Activated CD8-positive, alpha-beta T cell treated with anti-CD3 and anti-CD28 coated beads for 36 hours (primary cell): ENCODE measurements at regions not wholly inside any gene's neighbourhood (a gene's known extent, or its start where the extent isn't known, plus 50 kb on each side); places are given as distances from the start of the nearest gene placed in this dataset.
"Not testable (repeated sequence)": the region's sequence is repeated elsewhere in the genome, so short reads cannot be mapped to it uniquely, and the experiment has no call there.

Experiments
- ATAC-seq: fragments of 200-7000 bp; cut with Tn5 transposase; one replicate; pipeline ENCODE4 v1.10.0; 2021; ENCODE audit warnings: mild to moderate bottlenecking, moderate library complexity
- CTCF ChIA-PET: fragments of 350-600 bp; sonication (Branson Sonifier 250); formaldehyde crosslinking; loops from one replicate; lab custom pipeline; 2021; ENCODE audit warnings: antibody characterized with exemption; lab: Charles Lee
- POLR2A ChIA-PET: fragments of 350-600 bp; sonication (Branson Sonifier 250); formaldehyde crosslinking; loops from one replicate; lab custom pipeline; 2021; ENCODE audit warnings: antibody characterized with exemption; lab: Charles Lee
- DNase-seq: peaks from one replicate; pipeline ENCODE4 v3.0.0-alpha.2; 2020
- H3K27ac Mint-ChIP-seq: one replicate; pipeline ENCODE4 v1.8.0; 2021; ENCODE audit warnings: mild to moderate bottlenecking, mixed read lengths
- H3K27me3 Mint-ChIP-seq: one replicate; pipeline ENCODE4 v1.8.0; 2021; ENCODE audit warnings: mixed read lengths
- H3K36me3 Mint-ChIP-seq: one replicate; pipeline ENCODE4 v1.8.0; 2021; ENCODE audit warnings: low read depth, mixed read lengths
- H3K4me1 Mint-ChIP-seq: one replicate; pipeline ENCODE4 v1.8.0; 2021; ENCODE audit warnings: low read depth, mixed read lengths
- H3K4me3 Mint-ChIP-seq: one replicate; pipeline ENCODE4 v1.8.0; 2021; ENCODE audit warnings: mild to moderate bottlenecking, moderate library complexity, mixed read lengths
- H3K9me3 Mint-ChIP-seq: one replicate; pipeline ENCODE4 v1.8.0; 2021; ENCODE audit warnings: mixed read lengths
- CTCF ChIP-seq: fragments of 200-600 bp; IDR thresholded peaks from one replicate; pipeline ENCODE4 v1.8.0; 2022; ENCODE audit warnings: antibody characterized with exemption, mild to moderate bottlenecking
- intact Hi-C: fragments of 100-400 bp; cut with micrococcal nuclease; formaldehyde crosslinking; loops from one replicate; pipeline ENCODE4 v1.10.0; 2022

GRCh38 chr4:79831701-79832514 lies 241.1 kb downstream of the ANTXR2 start:
- H3K9me3 Mint-ChIP-seq: no peaks in the 10 kb centered on the region
- CTCF ChIA-PET: no interaction called here
- no peaks in the 10 kb centered on the region for H3K36me3 Mint-ChIP-seq
- H3K27me3 Mint-ChIP-seq: peaks cover 3% of the 10 kb centered on the region
- POLR2A ChIA-PET: no interaction called here
- no peak for DNase-seq
- H3K4me1 Mint-ChIP-seq: peaks cover 9% of the 10 kb centered on the region
- no peak overlapping the region for H3K4me3 Mint-ChIP-seq
- ATAC-seq: peak; percentile 89
- intact Hi-C loops: no loop called here
- H3K27ac Mint-ChIP-seq: no peak overlapping the region
- TF ChIP-seq CTCF: no peak

DNA sequence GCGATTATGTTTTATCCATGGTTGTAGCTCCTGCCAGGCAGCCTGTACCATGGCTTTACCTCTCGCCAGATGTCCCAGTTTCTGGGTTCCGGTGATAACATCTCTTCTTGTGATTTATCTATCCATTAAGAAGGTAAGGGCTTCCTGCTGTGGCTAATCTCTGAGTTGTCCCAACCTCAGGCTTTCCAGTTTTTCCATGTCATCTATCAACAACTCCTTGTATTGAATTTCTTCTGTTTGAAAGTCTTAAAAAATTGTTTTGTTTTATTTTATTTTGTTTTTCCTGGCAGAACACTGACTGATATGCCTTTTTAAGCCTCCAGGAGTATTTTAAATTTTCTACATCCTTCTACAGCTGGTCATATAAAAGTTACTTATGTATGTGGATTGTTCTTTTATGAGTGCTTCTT lies 241.9 kb downstream of the ANTXR2 start:
- H3K4me1 Mint-ChIP-seq: peaks cover 9% of the 10 kb centered on the region
- intact Hi-C loops: no loop called here

DNA sequence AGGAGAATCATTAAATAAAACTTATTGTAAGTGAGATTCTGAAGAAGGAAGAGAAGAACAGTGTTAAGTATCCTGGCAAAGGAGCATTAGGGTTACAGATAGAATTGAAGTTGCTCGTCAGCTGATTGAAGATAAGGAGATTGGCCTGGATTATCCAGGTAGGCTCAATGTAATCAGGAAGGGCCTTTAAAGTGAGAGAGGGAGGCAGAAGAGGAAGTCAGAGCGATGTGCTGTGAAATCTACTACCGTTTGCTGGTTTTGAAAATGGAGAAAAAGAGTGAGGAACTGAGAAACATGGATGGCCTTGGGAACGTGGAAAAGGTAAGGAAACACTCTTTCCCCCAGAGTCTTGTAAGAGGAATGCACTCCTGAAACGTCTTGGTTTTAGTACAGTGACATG lies 245.7 kb downstream of the ANTXR2 start:
- CTCF ChIA-PET: no interaction called here
- Mint-ChIP-seq H3K4me3 (no peak overlapping the region), H3K27me3 (peaks cover 3% of the 10 kb centered on the region), H3K9me3 (no peaks in the 10 kb centered on the region), H3K27ac (no peak overlapping the region), H3K36me3 (no peaks in the 10 kb centered on the region), H3K4me1 (peaks cover 8% of the 10 kb centered on the region)
- ATAC-seq: no peak
- no peak for DNase-seq
- intact Hi-C loops: no loop called here
- TF ChIP-seq CTCF: no peak
- POLR2A ChIA-PET: no interaction called here

More for the DNA sequence above, 241.9 kb downstream of the ANTXR2 start:
- Mint-ChIP-seq H3K36me3 (no peaks in the 10 kb centered on the region), H3K9me3 (no peaks in the 10 kb centered on the region), H3K4me3 (no peak overlapping the region), H3K27me3 (peaks cover 3% of the 10 kb centered on the region), H3K27ac (no peak overlapping the region)
- no peak for DNase-seq
- CTCF ChIA-PET: no interaction called here
- POLR2A ChIA-PET: no interaction called here
- no peak for ATAC-seq
- no peak for TF ChIP-seq CTCF

DNA sequence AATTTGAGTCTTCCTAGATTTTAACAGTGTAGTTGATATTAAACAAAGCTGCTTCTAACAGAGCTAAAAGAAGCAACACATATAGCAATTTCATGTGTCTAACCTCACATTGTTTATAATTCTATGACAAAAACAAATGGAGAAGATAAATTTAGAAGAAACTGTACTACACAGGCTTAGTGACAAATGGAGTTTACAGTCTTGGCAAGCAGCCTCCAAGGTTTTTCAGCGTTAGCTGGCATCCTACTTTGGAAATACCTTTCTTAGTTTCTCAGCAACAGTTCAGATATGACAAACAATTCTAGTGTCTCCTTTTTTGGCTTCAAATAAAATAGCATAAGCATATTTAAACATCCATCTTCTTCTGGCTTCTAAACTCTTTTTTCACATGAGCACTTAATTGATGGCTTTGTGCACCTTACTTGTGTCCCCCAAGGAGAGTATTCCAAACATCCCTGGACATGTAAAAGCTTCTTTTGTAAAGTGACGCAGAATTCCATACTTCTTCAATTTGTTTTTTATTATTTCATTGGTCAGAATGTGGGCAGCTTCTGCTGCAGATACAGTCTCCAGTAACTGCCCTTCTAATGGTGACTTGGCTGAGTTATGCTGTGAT lies 249.8 kb downstream of the ANTXR2 start:
- no peaks in the 10 kb centered on the region for H3K36me3 Mint-ChIP-seq
- intact Hi-C loops: no loop called here
- no peaks in the 10 kb centered on the region for H3K9me3 Mint-ChIP-seq
- H3K27ac Mint-ChIP-seq: no peak overlapping the region
- no peak for TF ChIP-seq CTCF
- no peak for DNase-seq
- ChIA-PET POLR2A (no interaction called here), CTCF (interaction anchor here (0.5 kb wide), 1 partner anchor 871 kb away, joined by 4 read pairs; no protein-coding TSS in a partner anchor)
- H3K4me1 Mint-ChIP-seq: no peaks in the 10 kb centered on the region
- H3K27me3 Mint-ChIP-seq: no peaks in the 10 kb centered on the region
- H3K4me3 Mint-ChIP-seq: no peak overlapping the region
- ATAC-seq: no peak

DNA sequence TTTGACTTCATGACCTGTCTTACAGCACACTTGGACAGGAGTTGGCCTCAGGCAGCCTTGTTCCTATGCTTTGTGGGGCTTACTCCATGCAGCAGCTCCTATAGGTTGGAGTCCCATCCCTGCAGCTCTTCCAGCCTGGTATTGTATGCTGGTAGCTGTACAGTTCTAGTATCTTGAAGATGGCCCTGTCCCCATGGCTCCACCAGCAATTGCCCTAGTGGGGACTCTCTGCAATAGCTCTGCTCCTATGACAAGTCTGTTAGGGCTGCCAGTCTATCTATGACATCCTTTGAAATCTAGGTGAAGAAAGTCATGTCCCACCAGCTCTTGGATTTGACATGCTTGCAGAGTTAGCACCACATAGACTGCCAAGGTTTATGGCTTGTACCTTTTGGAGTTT lies 252.6 kb downstream of the ANTXR2 start:
- Mint-ChIP-seq H3K4me1 (no peaks in the 10 kb centered on the region), H3K27me3 (no peaks in the 10 kb centered on the region), H3K27ac (no peak overlapping the region), H3K36me3 (no peaks in the 10 kb centered on the region), H3K9me3 (peaks cover 3% of the 10 kb centered on the region), H3K4me3 (no peak overlapping the region)
- DNase-seq (no peak), ATAC-seq (no peak)
- POLR2A ChIA-PET: no interaction called here
- TF ChIP-seq CTCF: no peak
- intact Hi-C loops: no loop called here
- CTCF ChIA-PET: no interaction called here

DNA sequence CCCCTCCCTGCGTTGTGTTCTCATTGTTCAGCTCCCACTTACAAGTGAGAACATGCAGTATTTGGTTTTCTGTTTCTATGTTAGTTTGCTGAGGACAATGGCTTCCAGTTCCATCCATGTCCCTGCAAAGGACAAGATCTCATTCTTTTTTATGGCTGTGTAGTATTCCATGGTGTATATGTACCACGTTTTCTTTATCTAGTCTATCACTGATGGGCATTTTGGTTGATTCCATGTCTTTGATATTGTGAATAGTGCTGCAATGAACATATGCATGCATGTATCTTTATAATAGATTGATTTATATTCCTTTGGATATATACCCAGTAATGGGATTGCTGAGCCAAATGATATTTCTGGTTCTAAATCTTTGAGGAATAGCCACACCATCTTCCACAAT lies 265.1 kb downstream of the ANTXR2 start:
- CTCF ChIA-PET, H3K4me3 Mint-ChIP-seq, POLR2A ChIA-PET: not testable (repeated sequence)

More for the DNA sequence above, 265.1 kb downstream of the ANTXR2 start:
- DNase-seq, H3K27me3 Mint-ChIP-seq, H3K36me3 Mint-ChIP-seq, intact Hi-C loops, H3K27ac Mint-ChIP-seq, H3K4me1 Mint-ChIP-seq, ATAC-seq, H3K9me3 Mint-ChIP-seq: not testable (repeated sequence)
